PFSK-1 (cell line): ENCODE measurements at regions not wholly inside any gene's neighbourhood (a gene's known extent, or its start where the extent isn't known, plus 50 kb on each side); places are given as distances from the start of the nearest gene placed in this dataset.

Experiments used
- FOXP2 ChIP-seq: optimal IDR thresholded peaks from 2 replicates; pipeline ENCODE3; 2011; ENCODE audit warnings: borderline replicate concordance, control low read depth, inconsistent platforms; ENCODE audit not compliant: insufficient read depth; ENCODE audit errors: extremely low read length, extremely low read depth
- POLR2AphosphoS5 ChIP-seq: IDR thresholded peaks from 2 replicates; pipeline ENCODE4 v1.6.1; 2012; ENCODE audit warnings: low read depth, mild to moderate bottlenecking, control low read depth, low read length, moderate library complexity
- SIN3A ChIP-seq: IDR thresholded peaks from 2 replicates; pipeline ENCODE4 v1.6.1; 2012; ENCODE audit warnings: mild to moderate bottlenecking, low read length, moderate library complexity, borderline replicate concordance; ENCODE audit not compliant: insufficient read depth
- TAF1 ChIP-seq: IDR thresholded peaks from 2 replicates; pipeline ENCODE4 v1.6.1; 2012; ENCODE audit warnings: low read length, control low read depth, borderline replicate concordance; ENCODE audit not compliant: insufficient read depth
- TF ChIP-seq, protein P1 (sequence below), 2 experiments: IDR thresholded peaks; 2 replicates each; pipeline versions ENCODE4 v1.6.1 to v1.8.0; 2011 to 2012; ENCODE audit warnings: low read depth in 2 of 2, low read length in 2 of 2, control low read depth in 1 of 2, inconsistent platforms in 1 of 2, mild to moderate bottlenecking in 1 of 2, moderate library complexity in 1 of 2; ENCODE audit not compliant: insufficient read depth in 1 of 2

DNA sequence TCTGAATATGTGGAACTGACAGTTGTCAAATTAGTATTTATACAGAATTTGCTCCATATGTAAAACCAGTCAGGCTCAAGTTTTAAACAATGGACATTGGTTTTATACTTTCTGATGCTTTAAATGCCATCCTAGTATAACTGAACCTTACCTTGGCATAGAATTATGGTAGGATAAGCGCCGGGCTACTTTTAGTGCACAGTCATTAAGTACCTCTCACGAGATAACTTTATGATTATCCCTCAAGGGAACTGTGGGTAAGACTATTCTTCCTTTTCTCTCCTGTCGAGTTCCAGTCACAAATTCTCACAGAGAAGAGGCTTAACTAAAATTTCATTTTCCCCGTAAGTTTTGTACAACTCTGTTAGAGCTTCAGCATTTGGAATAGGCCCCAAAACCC, 110.6 kb upstream of the PTPRK start:
- no peak for TF ChIP-seq FOXP2
- no peak for TF ChIP-seq SIN3A
- no peak for TF ChIP-seq TAF1
- TF ChIP-seq, protein P1, sequence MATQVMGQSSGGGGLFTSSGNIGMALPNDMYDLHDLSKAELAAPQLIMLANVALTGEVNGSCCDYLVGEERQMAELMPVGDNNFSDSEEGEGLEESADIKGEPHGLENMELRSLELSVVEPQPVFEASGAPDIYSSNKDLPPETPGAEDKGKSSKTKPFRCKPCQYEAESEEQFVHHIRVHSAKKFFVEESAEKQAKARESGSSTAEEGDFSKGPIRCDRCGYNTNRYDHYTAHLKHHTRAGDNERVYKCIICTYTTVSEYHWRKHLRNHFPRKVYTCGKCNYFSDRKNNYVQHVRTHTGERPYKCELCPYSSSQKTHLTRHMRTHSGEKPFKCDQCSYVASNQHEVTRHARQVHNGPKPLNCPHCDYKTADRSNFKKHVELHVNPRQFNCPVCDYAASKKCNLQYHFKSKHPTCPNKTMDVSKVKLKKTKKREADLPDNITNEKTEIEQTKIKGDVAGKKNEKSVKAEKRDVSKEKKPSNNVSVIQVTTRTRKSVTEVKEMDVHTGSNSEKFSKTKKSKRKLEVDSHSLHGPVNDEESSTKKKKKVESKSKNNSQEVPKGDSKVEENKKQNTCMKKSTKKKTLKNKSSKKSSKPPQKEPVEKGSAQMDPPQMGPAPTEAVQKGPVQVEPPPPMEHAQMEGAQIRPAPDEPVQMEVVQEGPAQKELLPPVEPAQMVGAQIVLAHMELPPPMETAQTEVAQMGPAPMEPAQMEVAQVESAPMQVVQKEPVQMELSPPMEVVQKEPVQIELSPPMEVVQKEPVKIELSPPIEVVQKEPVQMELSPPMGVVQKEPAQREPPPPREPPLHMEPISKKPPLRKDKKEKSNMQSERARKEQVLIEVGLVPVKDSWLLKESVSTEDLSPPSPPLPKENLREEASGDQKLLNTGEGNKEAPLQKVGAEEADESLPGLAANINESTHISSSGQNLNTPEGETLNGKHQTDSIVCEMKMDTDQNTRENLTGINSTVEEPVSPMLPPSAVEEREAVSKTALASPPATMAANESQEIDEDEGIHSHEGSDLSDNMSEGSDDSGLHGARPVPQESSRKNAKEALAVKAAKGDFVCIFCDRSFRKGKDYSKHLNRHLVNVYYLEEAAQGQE (IDR thresholded peaks at IDR 0.05; ENCODE audit: insufficient read depth in 1 of 2, low read depth in 2 of 2, low read length in 2 of 2), result no peak
- TF ChIP-seq POLR2AphosphoS5, result no peak

DNA sequence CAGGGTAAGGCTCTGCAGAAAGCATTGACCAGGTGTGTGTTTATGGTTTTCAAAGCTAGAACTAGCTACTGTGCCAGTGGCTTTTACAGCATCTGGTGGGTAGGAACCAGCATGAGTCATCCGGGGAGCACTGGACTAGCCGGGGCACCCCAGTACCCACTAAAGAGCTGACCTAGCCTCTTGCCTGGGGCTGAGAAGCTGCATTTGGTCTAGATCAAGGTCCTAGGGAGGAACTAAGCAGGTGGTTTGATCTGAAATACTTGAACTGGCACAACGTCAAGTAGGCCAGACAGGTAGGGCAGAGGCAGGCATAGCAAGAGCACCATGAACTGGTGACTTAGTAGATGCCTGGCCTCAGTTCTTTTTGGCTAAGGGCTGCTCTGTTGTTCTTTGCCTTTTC, 109.8 kb upstream of the PTPRK start:
- no peak for TF ChIP-seq TAF1
- TF ChIP-seq FOXP2, result no peak
- TF ChIP-seq POLR2AphosphoS5, result no peak
- no peak for TF ChIP-seq SIN3A
- TF ChIP-seq, protein P1 (IDR thresholded peaks at IDR 0.05; ENCODE audit: insufficient read depth in 1 of 2, low read depth in 2 of 2, low read length in 2 of 2), result no peak

DNA sequence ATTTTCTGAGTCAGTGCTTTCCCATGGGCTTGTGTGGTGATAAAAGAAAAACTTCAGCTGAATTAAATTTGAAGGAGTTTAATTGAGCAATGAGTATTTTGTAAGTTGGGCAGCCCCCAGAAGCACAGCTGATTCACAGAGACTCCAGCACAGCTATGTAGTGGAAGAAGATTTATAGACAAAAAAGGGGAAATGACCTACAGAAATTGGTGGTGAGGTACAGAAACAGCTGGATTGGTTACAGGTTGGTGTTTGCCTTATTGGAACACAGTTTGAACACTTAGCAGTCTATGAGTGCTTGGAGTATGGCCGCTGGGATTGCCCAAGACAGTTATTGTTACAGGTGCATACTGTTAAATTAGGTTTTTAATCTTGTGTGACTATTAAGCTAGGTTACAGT, 96.9 kb upstream of the PTPRK start:
- TF ChIP-seq POLR2AphosphoS5 (no peak), FOXP2 (no peak), SIN3A (no peak), TAF1 (no peak)
- TF ChIP-seq, protein P1 (IDR thresholded peaks at IDR 0.05; ENCODE audit: insufficient read depth in 1 of 2, low read depth in 2 of 2, low read length in 2 of 2), result no peak

DNA sequence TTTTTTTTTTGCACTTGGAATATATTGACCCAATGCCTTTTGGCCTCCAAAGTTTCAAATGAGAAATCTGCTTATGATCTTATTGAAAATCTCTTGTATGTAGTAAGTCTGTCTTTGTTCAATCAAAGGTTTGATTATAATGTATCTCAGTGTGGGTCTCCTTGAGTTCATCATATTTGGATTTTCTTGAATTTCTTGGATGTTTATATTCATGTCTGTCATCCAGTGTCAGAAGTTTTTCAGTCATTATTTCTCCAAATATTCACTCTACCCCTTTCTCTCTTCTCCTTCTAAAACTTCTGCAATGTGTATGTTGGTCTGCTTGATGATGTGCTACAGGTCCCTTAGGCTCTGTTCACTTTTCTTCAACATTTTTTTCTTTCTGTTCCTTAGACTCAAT, 95.9 kb upstream of the PTPRK start:
- no peak for TF ChIP-seq POLR2AphosphoS5
- no peak for TF ChIP-seq FOXP2
- no peak for TF ChIP-seq TAF1
- TF ChIP-seq, protein P1 (IDR thresholded peaks at IDR 0.05; ENCODE audit: insufficient read depth in 1 of 2, low read depth in 2 of 2, low read length in 2 of 2), result no peak
- no peak for TF ChIP-seq SIN3A

DNA sequence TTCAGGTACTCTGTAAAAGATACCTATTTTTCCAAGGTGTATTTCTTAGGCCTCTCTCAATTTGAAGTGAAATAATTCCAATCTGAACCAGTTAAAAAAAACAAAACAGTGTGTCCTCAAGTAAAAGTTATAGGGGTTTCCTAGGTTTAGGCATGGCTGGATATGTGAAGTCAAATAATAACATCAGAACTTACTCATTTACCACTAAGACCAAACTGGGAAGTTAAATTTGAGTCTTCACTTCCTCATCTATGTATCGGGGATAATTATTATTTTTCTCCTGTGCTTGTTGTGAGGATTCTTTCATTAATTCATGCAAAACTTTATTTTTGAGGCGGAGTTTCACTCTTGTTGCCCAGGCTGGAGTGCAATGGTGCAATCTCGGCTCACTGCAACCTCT, 86.2 kb upstream of the PTPRK start:
- TF ChIP-seq FOXP2 (no peak), POLR2AphosphoS5 (no peak), SIN3A (no peak), TAF1 (no peak)
- TF ChIP-seq, protein P1 (IDR thresholded peaks at IDR 0.05; ENCODE audit: insufficient read depth in 1 of 2, low read depth in 2 of 2, low read length in 2 of 2), result no peak
